IMR-90 (cell line): ENCODE measurements at regions not wholly inside any gene's neighbourhood (a gene's known extent, or its start where the extent isn't known, plus 50 kb on each side); places are given as distances from the start of the nearest gene placed in this dataset.

Experiments used
- ATAC-seq: fragments of 200-7000 bp; cut with Tn5 transposase; 2 replicates; pipeline ENCODE4 v1.9.1; 2020; ENCODE audit warnings: low read depth, mild to moderate bottlenecking, moderate library complexity
- BruUV-seq: library from RNA; stranded (reverse); fragments of 400-500 nt; replicated peaks from 2 replicates; lab custom pipeline; 2021; lab: Mats Ljungman, UMichigan
- CTCF ChIA-PET: fragments of 300-600 bp; formaldehyde crosslinking; extraction: SDS; loops from one replicate; lab custom pipeline; 2021; ENCODE audit warnings: antibody characterized with exemption; lab: Yijun Ruan, JAX
- POLR2A ChIA-PET: fragments of 300-600 bp; sonication (Branson Sonifier 250); formaldehyde crosslinking; loops from one replicate; lab custom pipeline; 2022; ENCODE audit warnings: antibody characterized with exemption; ENCODE audit not compliant: unreplicated experiment; lab: Charles Lee
- DNase-seq: peaks from one replicate; pipeline ENCODE4 v3.0.0; 2013
- H2AFZ ChIP-seq: replicated peaks from 2 replicates; pipeline ENCODE3; 2013; ENCODE audit warnings: low read length, mild to moderate bottlenecking; ENCODE audit not compliant: poor library complexity
- H2AK5ac ChIP-seq: 2 replicates; pipeline ENCODE4 v1.6.1; 2013; ENCODE audit warnings: low read depth, low read length, inconsistent platforms
- H2AK9ac ChIP-seq: replicated peaks from 2 replicates; pipeline ENCODE3; 2013; ENCODE audit warnings: mild to moderate bottlenecking, low read depth, low read length, moderate library complexity; ENCODE audit not compliant: poor library complexity
- H2BK120ac ChIP-seq: 2 replicates; pipeline ENCODE4 v1.6.1; 2013; ENCODE audit warnings: low read depth, low read length, inconsistent platforms
- H2BK15ac ChIP-seq: 3 replicates; pipeline ENCODE4 v1.6.1; 2013; ENCODE audit warnings: low read depth, low read length, inconsistent platforms
- H2BK20ac ChIP-seq: 2 replicates; pipeline ENCODE4 v1.6.1; 2013; ENCODE audit warnings: low read depth, mild to moderate bottlenecking, inconsistent platforms, low read length, moderate library complexity
- H2BK5ac ChIP-seq: 2 replicates; pipeline ENCODE4 v1.6.1; 2013; ENCODE audit warnings: mild to moderate bottlenecking, low read depth, low read length, inconsistent platforms; ENCODE audit not compliant: poor library complexity, severe bottlenecking
- H3K14ac ChIP-seq: replicated peaks from 2 replicates; pipeline ENCODE4 v1.6.1; 2013; ENCODE audit warnings: low read depth, low read length, inconsistent platforms
- H3K18ac ChIP-seq: 2 replicates; pipeline ENCODE4 v1.6.1; 2013; ENCODE audit warnings: low read depth, low read length, control low read depth
- H3K23ac ChIP-seq: 2 replicates; pipeline ENCODE4 v1.6.1; 2013; ENCODE audit warnings: low read depth, low read length, inconsistent platforms
- H3K27ac ChIP-seq: 2 replicates; pipeline ENCODE4 v1.5.1; 2013; ENCODE audit warnings: mild to moderate bottlenecking, control low read depth, low read length; ENCODE audit not compliant: insufficient read depth
- H3K27me3 ChIP-seq: 2 replicates; pipeline ENCODE4 v1.6.1; 2013; ENCODE audit warnings: low read length; ENCODE audit not compliant: control insufficient read depth, insufficient read depth
- H3K36me3 ChIP-seq: 2 replicates; pipeline ENCODE4 v1.6.1; 2013; ENCODE audit warnings: low read length, mixed read lengths; ENCODE audit not compliant: control insufficient read depth, insufficient read depth
- H3K4ac ChIP-seq: 2 replicates; pipeline ENCODE4 v1.6.1; 2013; ENCODE audit warnings: low read depth, low read length, inconsistent platforms
- H3K4me1 ChIP-seq: 2 replicates; pipeline ENCODE4 v1.6.1; 2013; ENCODE audit warnings: low read length, mixed read lengths; ENCODE audit not compliant: control insufficient read depth, insufficient read depth
- H3K4me2 ChIP-seq: 2 replicates; pipeline ENCODE4 v1.6.1; 2013; ENCODE audit warnings: low read depth, mild to moderate bottlenecking, control low read depth, low read length, moderate library complexity
- H3K4me3 ChIP-seq: 2 replicates; pipeline ENCODE4 v1.5.1; 2013; ENCODE audit warnings: low read depth, mild to moderate bottlenecking, control low read depth, low read length, moderate library complexity; ENCODE audit not compliant: insufficient read depth
- H3K56ac ChIP-seq: 2 replicates; pipeline ENCODE4 v1.6.1; 2013; ENCODE audit warnings: low read length, inconsistent platforms; ENCODE audit not compliant: insufficient read depth; ENCODE audit errors: extremely low read depth
- H3K79me1 ChIP-seq, 2 experiments: 2 replicates each; pipeline ENCODE4 v1.6.1; 2013; ENCODE audit warnings: low read length in 2 of 2, inconsistent platforms in 1 of 2, low read depth in 1 of 2
- H3K9ac ChIP-seq: 2 replicates; pipeline ENCODE4 v1.6.1; 2013; ENCODE audit warnings: low read depth, low read length, control low read depth
- H3K9me1 ChIP-seq: 2 replicates; pipeline ENCODE4 v1.6.1; 2013; ENCODE audit warnings: low read length, inconsistent platforms; ENCODE audit not compliant: insufficient read depth
- H3K9me3 ChIP-seq: 2 replicates; pipeline ENCODE4 v1.6.1; 2013; ENCODE audit warnings: low read length; ENCODE audit not compliant: control insufficient read depth, insufficient read depth
- H4K20me1 ChIP-seq: 2 replicates; pipeline ENCODE4 v1.6.1; 2013; ENCODE audit warnings: low read length, inconsistent platforms; ENCODE audit not compliant: insufficient read depth
- H4K5ac ChIP-seq: 2 replicates; pipeline ENCODE4 v1.6.1; 2013; ENCODE audit warnings: mild to moderate bottlenecking, low read depth, low read length, control low read depth
- H4K8ac ChIP-seq, 2 experiments: 2 replicates each; pipeline ENCODE4 v1.6.1; 2013; ENCODE audit warnings: low read depth in 2 of 2, low read length in 2 of 2, control low read depth in 1 of 2, inconsistent platforms in 1 of 2
- H4K91ac ChIP-seq: 2 replicates; pipeline ENCODE4 v1.6.1; 2013; ENCODE audit warnings: low read depth, low read length, inconsistent platforms; ENCODE audit not compliant: insufficient read depth
- CEBPB ChIP-seq: IDR thresholded peaks from 2 replicates; pipeline ENCODE4 v1.6.1; 2012; ENCODE audit warnings: low read depth, low read length, improper control_type of control experiment
- CHD1 ChIP-seq: IDR thresholded peaks from 2 replicates; pipeline ENCODE4 v1.6.1; 2012; ENCODE audit warnings: low read depth, low read length, improper control_type of control experiment
- MAZ ChIP-seq: IDR thresholded peaks from 2 replicates; pipeline ENCODE4 v1.6.1; 2012; ENCODE audit warnings: low read depth, mild to moderate bottlenecking, low read length, improper control_type of control experiment, moderate library complexity, borderline replicate concordance
- MXI1 ChIP-seq: IDR thresholded peaks from 2 replicates; pipeline ENCODE4 v1.6.1; 2012; ENCODE audit warnings: low read depth, mild to moderate bottlenecking, low read length, moderate library complexity, borderline replicate concordance
- POLR2A ChIP-seq: IDR thresholded peaks from 2 replicates; pipeline ENCODE4 v1.6.1; 2012; ENCODE audit warnings: mild to moderate bottlenecking, low read depth, low read length
- RFX5 ChIP-seq: IDR thresholded peaks from 2 replicates; pipeline ENCODE4 v1.8.0; 2012; ENCODE audit warnings: low read depth, mild to moderate bottlenecking, low read length, moderate library complexity
- SMC3 ChIP-seq: fragments of 150-350 bp; IDR thresholded peaks from 2 replicates; pipeline ENCODE4 v1.6.1; 2016; ENCODE audit warnings: low read depth, mild to moderate bottlenecking, antibody characterized with exemption, low read length, moderate library complexity
- WGBS, 2 experiments: methylation state at CpG; one replicate each; pipeline versions ENCODE4 v1.1.5 to v1.1.7; 2013; ENCODE audit warnings: missing lambda C conversion rate in 2 of 2; ENCODE audit not compliant: insufficient read length in 1 of 2; ENCODE audit errors: extremely low coverage in 2 of 2; 5-methylcytosine and 5-hydroxymethylcytosine counted together
- dilution Hi-C: fragments of 300-500 bp; cut with HindIII; formaldehyde crosslinking; loops from one replicate; pipeline ENCODE4 v1.14.3; 2018; ENCODE audit warnings: low sequenced_read_pairs; ENCODE audit not compliant: unreplicated experiment
- in situ Hi-C: fragments of 300-500 bp; cut with MboI; formaldehyde crosslinking; loops from 3 replicates; pipeline ENCODE4 v1.14.3; 2019; ENCODE audit warnings: low sequenced_read_pairs, inconsistent platforms, mixed read lengths
- intact Hi-C: fragments of 100-400 bp; cut with micrococcal nuclease; formaldehyde crosslinking; loops from 2 replicates; pipeline ENCODE4 v1.10.0; 2022

- Histone ChIP-seq H3K4ac (no peak overlapping the region), H4K8ac (no peak overlapping the region), H4K5ac (no peak overlapping the region), H3K14ac (no peak overlapping the region), H3K9ac (no peak overlapping the region), H2AK5ac (no peak overlapping the region), H3K36me3 (no peaks in the 10 kb centered on the region), H3K9me3 (no peaks in the 10 kb centered on the region), H3K23ac (no peak overlapping the region), H2BK120ac (no peak overlapping the region), H3K4me3 (no peak overlapping the region), H3K4me1 (no peaks in the 10 kb centered on the region), H3K4me2 (no peak overlapping the region), H3K56ac (no peak overlapping the region), H4K20me1 (no peaks in the 10 kb centered on the region), H4K91ac (no peak overlapping the region), H3K79me1 (no peaks in the 10 kb centered on the region), H3K9me1 (no peaks in the 10 kb centered on the region), H3K27ac (no peak overlapping the region), H2AFZ (no peak overlapping the region), H3K18ac (no peak overlapping the region), H2BK20ac (no peak overlapping the region), H2BK5ac (no peak overlapping the region), H2BK15ac (no peak overlapping the region), H2AK9ac (no peak overlapping the region), H3K27me3 (no peaks in the 10 kb centered on the region)
- WGBS, 2 experiments = no CpG with 5 or more reads among the region's 1 CpG
- ChIA-PET POLR2A (no interaction called here), CTCF (interaction anchor here (1.2 kb wide), 1 partner anchor 60 kb away, joined by 3 read pairs; no protein-coding TSS in a partner anchor)
- DNase-seq = peak; percentile 0
- intact Hi-C loops (no loop called here), in situ Hi-C loops (no loop called here), dilution Hi-C loops (no loop called here)
- no peak for ATAC-seq
- TF ChIP-seq MAZ (no peak), CHD1 (no peak), RFX5 (no peak), MXI1 (no peak), POLR2A (no peak), CEBPB (no peak), SMC3 (no peak)
- no TSS peak for BruUV-seq
Observed at GRCh38 chr12:43235721-43236120, 316.3 kb downstream of the ADAMTS20 start.
